Myocyte (in vitro differentiated cells): ENCODE measurements at regions not wholly inside any gene's neighbourhood (a gene's known extent, or its start where the extent isn't known, plus 50 kb on each side); places are given as distances from the start of the nearest gene placed in this dataset.
"Not testable (repeated sequence)": the region's sequence is repeated elsewhere in the genome, so short reads cannot be mapped to it uniquely, and the experiment has no call there.

ENCODE experiments used
- DNase-seq: peaks from one replicate; pipeline ENCODE4 v3.0.0-alpha.2; 2012; ENCODE audit warnings: low read depth

DNA sequence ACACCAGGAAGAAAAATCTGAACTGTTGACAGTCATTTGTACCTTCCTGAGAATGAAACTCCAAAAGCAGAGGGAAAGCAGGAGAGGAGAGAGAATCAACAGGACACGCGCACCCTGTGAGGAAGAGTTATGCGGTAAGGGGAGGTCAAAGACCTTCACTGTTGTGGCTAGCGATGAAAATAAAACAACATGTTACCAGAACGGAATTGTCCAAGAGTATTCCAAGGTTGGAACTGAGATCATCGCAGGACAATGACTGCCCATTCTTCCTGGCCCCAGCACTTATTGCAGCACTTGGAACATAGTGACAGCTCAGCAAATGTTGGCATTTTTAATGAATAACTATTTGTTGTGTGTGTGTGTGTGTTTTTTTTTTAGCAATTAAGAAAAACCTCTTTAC, 176.0 kb upstream of the TSC22D1 start:
- DNase-seq, result peak; percentile 23

DNA sequence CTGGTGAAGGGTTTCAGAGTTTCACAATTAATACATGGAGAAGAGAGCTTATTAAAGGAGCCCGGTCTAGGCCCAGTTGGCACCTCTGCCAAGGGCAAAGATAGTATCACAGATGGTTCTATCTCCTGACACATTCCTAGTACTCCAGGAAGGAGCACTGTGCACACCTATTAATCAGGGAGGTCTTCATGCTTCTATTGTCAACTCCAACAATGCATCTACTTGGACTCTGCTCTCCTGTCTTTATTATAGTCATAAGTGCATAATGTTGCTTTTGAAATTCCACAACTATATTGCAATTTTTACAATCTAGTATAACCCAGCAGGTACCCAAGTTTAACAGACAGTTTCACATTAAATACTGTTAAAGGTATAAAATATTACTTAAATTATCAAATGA, 174.5 kb upstream of the TSC22D1 start:
- no peak for DNase-seq

DNA sequence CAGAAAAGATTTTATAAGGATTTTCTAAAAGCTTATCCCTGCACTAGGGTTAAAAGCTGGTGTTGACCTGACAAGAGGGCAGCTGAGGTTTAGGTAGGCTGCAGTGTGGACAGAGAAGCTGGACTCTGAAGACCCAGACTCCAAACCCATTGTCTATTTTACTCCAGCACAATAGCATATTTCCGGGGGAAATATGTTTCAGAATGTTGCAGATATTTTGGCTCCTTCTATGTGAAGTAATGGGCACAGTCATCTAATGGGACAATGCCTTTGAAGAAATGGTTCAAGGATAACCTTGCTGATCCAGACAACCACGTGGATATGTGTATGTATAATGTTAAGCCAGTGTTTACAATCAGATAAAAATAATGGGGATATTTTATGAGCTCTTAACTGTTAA, 173.8 kb upstream of the TSC22D1 start:
- no peak for DNase-seq

DNA sequence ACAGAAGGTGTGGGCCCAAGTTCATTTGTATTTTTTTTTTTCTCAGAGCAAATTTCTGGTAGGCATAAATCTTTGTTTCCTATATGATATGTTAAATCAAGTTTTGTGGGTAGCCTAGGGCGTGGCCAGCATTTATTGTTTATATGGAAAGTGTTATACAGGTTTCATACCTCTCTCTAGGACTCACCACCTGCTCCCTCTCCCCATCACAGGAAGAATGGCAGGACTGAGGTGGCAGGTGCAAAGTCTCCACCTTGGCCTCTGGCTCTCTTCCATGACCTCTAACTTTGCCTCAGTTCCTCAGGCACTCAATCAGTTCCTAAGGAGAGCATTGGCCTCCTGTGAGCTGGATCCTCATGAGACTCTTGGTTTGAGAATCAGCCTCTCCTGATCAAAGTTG, 172.3 kb upstream of the TSC22D1 start:
- DNase-seq, result no peak

DNA sequence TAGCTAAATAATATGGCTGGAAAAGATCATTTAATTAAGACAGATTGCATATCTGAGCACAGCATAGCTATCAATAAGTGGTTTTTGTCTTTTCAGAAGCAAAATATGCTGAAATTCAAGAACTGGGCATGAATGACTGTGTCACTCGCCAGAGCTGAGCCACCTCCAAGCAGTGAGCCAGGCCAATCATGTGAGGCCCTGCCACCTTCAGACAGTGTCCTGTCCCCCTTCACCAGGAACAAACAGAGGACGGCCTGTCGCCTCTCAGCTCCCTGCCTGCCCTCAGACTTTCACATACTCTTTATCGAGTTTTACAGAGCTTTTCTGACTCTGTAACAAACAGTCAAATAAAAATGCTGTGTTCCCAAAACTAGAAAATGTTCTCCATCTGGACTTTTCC, 171.0 kb upstream of the TSC22D1 start:
- no peak for DNase-seq

DNA sequence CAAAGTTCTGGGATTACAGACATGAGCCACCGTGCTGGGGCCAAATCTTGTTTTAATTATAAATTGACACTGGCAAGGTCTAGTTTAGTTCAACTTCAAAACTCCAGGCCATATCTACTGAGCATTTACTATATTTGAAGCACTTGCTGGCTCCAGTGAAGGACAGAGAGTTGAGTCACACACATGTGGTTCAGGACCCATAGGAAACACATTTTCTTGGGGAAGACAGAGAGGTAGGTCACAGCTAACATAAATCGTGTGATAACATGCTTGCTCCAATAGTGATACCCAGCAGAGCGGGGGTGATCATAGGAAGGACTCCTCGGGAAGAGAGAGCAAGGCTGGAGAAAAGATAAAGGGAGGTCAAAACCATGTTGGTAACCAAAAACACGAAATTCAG, 170.6 kb upstream of the TSC22D1 start:
- DNase-seq, result no peak

DNA sequence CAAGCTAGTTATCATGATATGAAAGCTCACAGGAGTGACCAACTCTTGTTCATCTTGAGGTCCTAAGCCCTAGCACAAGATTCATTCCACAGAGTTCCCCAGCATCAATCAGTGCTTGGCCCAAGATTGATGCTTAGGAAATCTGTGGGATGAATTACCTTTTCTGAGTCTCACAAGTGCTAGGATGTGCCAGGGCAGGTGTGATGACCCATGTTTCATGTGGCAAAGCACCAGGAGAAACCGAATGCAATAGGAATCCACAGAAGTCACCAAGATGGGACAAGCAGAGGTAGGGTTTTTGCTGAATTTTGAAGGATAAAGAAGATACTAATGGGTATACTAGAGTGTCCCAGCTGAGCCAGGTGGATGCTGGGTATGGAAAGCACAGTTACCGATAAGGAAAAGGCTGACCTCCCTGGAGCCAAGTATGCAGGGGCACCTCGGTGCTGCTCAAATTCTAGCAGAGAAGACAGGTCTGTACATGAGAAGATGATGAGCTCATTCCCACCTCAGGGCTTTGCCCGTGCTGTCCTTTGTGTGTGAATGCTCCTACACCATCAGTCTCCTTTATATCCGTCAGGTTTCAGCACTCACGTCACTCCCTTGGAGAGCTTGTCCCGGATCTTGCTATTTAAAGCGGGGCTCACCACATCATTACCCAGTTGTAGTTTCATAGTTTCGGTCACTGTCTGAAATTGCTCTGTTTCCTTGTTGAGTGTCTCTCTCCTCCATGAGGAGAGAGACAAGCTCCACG, 168.9 kb upstream of the TSC22D1 start:
- DNase-seq, result no peak

DNA sequence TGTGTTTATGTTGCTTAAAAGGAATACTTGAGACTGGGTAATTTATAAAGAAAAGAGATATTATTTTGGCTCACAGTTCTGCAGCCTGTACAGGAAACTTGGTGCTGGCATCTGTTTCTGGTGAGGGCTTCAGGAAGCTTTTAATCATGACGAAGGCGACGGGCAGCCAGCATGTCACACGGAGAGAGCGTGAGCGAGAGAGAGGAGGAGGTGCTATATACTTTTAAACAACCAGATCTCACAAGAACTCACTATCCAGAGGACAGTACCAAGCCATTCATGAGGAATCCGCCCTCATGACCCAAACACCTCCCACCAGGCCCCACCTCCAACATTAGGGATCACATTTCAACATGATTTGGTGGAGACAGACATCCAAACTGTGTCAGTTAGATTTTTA, 163.4 kb upstream of the TSC22D1 start:
- DNase-seq, result no peak

DNA sequence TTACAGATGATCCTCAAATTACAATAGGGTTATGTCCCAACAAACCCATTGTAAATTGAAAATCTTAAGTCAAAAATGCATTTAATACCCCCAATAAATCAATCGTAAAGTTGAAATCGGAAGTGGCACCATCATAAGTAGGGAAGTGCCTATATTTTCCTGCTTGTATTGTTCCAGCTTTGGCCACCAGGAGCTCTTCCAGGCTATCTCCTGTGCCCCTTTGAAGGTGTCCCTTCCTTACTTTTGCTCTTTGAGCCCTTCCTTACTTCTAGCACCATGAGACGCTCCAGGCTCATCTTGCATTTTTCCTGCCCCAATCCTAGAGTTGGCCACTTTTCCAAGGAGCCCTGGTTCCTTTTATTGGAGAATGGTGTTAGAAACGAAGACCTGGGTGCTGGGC, 163.0 kb upstream of the TSC22D1 start:
- DNase-seq, result no peak

DNA sequence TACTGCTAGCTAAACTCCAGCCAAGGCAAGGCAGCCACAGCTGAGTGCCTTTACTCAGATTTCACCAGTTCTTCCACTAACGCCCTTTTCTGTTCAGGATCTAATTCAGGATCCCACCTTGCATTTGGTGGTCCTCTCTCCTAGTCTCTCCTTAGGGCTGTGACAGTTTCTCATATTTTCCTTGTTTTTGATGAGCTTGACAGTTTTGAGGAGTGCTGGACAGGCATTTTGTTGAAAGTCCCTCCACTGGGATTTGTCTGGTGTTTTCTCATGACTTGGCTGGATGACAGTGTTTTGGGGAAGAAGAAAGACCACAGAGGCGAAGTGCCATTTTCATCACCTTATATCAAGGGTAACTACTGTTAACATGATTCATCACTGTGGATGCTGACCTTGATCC, 162.3 kb upstream of the TSC22D1 start:
- no peak for DNase-seq

DNA sequence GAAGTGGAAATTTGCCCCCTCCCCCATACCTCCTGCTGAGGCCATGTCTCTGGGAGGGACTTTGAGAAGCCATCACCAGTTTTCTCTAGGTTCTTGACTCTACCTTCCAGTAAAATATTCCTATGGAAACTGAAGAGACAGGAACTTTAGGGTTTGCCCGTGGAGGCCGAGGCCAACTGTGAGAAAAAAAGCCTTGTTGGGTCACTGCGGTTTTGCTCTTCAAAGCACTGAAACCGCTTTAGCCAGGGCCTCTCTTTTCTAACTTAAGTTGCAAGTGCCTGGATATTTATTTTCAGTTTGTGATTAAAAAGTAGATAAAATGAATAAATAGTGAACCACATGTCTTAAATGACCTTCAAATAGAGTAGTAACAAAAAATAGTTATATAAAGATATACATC, 159.7 kb upstream of the TSC22D1 start:
- no peak for DNase-seq

DNA sequence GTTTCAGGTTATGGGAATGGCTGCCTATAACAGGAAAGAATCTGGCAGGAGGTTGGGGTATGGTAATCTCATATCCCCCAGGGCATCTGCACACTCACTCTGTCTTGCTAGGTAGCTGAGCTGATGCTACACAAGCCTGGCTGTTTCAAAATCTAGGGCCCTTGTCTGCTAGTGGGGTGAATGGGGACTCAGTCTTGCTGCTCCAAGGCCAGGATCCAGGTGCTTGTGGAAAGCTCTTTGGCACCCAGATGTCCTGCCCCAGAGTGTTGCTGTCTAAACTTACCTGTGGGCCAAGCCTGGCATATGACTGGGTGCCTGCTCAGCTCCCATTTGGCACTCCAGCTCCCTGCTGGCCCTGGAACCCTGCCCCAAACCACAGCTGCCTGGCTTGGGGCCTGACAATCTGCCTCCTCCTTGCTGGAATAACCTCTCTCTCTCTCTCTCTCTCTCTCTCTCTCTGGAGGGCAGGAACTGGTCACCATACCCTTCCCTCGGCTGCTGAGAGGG, 158.1 kb upstream of the TSC22D1 start:
- DNase-seq, result peak; percentile 85

DNA sequence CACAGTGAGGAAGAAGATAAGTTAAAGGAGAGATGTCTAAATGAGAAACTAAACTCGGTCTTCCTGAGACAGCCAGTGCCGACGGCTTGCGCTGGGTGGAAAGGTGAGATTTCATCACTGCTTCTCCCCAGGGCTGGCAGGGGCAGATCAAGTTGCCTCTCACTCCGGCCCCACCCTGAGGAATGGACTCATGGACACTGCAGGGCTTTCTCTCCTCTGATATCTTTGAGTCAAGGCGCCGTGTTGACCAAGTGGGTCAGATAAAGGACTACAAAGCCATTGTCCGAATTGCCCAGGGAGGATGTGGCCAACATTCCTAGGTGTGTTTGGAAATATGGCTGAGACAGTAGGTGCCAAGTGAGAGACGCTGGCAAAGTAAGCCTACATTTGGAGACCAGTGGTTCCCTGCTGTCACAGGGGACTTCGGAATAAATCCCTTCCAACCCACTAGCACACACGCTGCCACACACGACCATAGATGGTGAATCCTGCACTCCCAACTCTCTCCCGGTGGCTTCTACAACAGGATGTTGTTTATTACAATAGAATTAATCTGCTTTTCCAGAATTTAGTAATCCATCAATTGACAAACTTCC, 156.5 kb upstream of the TSC22D1 start:
- DNase-seq, result no peak

DNA sequence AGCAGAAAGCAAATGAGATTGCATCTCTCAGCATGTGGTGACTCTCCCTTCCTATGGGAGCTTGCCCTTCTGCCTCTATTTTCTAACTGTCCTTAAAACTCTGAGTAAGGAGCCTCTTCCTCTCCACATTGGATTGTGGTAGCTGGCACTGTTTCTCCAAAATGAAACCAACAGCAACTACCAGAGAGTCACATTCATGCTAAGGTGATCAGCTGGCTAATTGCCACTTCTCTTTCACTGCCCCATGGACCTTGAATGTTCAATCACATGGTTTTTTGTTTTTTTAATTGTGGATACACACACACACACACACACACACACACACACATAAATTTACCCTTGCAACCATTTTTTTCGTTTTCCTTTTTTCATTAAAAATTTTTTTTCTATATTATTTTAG, 154.7 kb upstream of the TSC22D1 start:
- no peak for DNase-seq

DNA sequence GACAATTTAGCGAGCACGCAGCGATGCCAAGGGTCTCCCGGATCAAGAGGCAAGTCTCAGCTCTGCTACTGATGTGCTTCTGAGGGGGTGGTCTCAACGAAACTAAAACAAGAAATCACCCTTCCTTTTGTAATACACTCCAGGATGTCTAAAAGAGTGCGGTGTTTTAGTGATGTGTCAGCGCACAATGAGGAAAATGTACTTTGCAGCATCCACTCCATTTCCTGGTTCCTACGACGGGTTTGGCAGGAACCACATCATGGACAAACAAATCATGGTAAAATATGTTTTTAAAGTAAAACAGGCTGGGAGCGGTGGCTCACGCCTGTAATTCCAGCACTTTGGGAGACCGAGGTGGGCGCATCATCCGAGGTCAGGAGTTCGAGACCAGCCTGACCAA, 154.0 kb upstream of the TSC22D1 start:
- no peak for DNase-seq

DNA sequence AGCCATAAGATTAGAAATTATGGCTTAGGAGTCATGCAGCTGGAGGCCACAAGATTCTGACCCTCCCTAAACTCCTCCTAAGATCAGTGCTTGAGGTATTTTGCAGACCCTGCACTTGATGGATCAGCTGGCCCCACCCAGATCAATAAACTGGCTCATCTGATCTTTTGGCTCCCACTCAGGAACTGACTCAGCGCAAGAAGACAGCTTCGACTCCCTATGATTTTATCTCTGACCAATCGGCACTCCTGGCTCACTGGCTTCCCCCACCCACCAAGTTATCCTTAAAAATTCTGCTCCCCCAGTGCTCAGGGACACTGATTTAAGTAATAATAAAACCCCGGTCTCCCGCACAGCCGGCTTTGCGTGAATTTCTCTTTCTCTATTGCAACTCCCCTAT, 151.5 kb upstream of the TSC22D1 start:
- DNase-seq, result not testable (repeated sequence)

DNA sequence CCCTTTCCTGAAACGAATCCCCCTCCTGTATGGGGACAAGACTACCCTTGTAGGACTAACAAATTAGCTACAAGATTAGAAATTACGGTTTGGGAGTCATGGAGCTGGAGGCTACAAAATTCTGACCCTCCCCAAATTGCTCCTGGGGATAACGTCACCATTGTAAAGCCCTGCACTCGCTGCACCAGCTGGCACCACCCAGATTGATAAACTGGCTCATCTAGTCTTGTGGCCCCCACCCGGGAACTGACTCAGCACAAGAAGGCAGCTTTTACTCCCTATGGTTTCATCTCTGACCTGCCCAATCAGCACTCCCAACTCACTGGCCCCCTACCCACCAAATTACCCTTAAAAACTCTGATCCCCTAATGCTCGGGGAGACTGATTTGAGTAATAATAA, 150.6 kb upstream of the TSC22D1 start:
- DNase-seq, result no peak

DNA sequence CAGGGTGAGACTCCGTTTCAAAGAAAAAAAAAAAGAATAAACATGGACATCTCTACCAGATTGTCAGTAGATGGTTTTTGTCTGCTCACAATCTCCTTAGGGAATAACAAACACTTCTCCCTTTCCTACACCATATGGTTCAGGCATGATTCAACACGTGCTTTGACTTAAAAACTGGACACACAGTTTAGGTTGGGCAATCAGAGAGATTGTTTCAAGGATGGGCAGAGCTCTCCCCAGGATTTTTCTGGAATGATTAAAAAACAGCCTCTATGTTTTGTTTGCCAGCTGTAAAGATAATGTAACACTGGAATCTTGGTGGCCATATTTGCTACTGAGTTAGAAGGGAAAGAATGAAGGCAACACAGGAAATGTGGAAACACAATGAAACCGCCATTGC, 150.1 kb upstream of the TSC22D1 start:
- peak; percentile 55 for DNase-seq

DNA sequence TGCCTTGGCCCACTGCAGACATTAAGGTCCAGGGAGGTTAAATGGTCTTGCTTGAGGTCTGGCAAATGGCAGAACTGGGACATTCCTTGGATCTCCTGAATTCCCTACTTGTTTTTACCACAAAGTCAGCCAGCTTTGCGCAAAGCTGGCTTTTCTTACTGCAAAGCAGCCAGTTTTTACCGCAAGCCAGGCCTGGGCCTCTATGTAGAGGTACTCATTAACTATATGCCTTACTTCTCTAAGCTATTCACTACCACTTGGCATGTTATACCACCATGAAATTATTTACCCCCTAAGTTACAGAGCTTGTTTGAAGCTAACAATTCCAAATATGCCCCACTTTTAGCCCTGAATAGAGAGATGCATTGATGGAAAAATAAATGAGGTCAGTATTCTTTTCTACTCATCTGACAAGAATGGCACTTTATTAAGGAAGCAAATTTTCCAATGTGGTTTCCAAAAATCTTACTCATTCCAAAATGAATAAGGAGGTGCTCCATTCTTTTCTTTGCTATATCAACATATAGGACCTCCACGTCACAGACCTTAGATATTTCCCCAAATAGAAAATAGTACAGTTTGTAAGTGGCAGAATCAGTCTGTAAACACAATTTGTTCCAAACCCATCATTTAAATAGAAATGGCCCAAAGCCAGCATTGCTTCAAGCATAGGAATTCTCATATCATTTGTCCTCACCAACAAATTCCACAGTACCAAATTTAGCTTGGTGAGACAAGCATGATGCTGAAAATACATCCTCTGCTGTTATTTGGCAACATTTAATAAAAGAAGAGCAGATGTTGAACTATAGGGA, 143.9 kb upstream of the TSC22D1 start:
- peak; percentile 81 for DNase-seq

DNA sequence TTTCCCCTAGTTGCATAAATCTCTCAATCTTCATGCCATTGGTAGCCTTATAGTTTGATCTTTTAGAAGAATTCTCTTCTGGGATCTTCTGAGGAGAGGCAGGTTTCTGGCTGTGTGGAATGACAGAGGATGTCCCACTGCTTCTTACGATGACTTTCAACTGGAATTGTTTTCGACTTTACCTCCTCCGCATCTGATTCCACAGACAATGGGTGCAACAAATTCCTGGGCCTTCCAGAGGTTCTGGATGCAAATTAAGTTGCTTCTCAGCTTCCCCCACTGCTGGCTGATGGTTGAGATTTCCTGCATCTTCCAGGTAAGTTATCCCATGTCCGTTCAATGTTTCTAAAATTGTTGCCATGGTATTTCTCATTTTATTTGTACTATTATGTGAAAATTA, 142.3 kb upstream of the TSC22D1 start:
- no peak for DNase-seq

DNA sequence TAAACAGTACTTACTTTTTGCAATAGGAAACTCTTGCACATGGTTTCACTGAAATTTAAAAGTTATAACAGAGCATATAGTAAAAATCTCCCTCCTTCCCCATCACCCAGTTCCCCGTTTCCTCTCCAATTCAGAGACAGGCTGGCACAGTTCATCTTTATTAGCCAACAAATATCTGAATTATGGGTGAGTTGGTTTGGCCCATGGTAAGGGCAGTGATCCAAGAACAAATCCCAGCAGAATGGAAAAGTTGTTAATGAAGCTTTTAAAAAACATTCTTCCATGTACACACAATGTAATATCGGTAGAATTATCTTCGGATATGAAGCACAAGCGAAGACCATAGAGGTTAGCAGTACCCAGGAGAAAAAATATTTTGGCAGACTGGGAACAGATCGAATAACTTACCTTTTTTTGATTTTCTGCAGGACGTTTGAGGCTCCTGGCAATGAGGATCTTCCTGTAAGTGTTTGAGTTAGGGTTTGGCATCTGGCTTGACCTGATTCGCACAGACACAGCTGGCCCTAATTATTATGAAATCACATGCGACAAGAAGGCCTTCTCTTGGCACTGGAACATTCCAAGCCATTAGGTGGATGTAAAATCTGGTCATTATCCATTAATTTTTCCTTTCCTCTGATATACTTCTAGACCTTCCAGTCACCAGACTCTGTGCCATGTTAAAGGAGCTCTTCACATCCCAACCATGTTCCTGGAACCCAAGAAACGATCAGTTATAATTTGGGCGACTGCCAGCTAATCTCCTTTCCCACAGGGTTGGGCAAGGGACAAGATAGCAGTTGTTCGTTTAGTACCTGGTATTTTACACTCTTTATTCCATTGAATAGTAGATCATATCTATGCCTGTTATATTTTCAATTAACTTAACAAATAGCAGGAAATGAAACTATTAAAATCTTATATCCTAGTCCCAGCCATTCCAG, 139.4 kb upstream of the TSC22D1 start:
- peak; percentile 51 for DNase-seq
